ENCODE measurements at regions not wholly inside any gene's neighbourhood (a gene's known extent, or its start where the extent isn't known, plus 50 kb on each side); places are given as distances from the start of the nearest gene placed in this dataset.

DNA sequence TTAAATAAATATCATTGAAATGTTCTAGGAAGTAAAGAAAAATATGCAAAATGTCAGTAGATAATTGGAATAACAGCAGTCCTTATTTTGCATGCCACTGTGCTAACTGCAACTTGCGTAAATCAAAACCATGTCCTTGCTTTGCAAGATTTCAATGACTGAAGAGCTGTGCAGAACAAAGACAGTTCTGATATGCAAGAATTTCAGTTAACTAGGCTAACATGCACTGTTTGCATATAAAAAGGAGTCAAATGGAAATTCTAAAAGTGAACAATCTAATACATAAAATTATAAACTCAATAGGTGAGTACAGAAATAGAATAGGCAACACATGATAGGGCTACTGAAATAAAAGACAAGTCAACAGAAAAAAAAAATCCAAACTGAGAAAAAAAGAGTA, 1844.6 kb upstream of the NUDT12 start:
- H4K20me1 ChIP-seq (ENCODE audit: insufficient read depth, low read length): no peaks in the 10 kb centered on the region
- H3K4me2 ChIP-seq (ENCODE audit: low read length): no peak overlapping the region
- no peaks in the 10 kb centered on the region for H3K9me3 ChIP-seq (ENCODE audit: low read length)
- no peaks in the 10 kb centered on the region for H3K4me1 ChIP-seq (ENCODE audit: insufficient read depth, low read length, severe bottlenecking)
- no peak overlapping the region for H3K4me3 ChIP-seq (ENCODE audit: low read depth, low read length, poor library complexity, severe bottlenecking)
- no peak overlapping the region for H3K9ac ChIP-seq (ENCODE audit: low read length)
- no peaks in the 10 kb centered on the region for H3K27me3 ChIP-seq (ENCODE audit: insufficient read depth, low read length)
- no peaks in the 10 kb centered on the region for H3K79me2 ChIP-seq (ENCODE audit: insufficient read depth, low read length)
- H3F3A ChIP-seq (ENCODE audit: insufficient read depth, low read length): no peaks in the 10 kb centered on the region
- TF ChIP-seq, protein P1, sequence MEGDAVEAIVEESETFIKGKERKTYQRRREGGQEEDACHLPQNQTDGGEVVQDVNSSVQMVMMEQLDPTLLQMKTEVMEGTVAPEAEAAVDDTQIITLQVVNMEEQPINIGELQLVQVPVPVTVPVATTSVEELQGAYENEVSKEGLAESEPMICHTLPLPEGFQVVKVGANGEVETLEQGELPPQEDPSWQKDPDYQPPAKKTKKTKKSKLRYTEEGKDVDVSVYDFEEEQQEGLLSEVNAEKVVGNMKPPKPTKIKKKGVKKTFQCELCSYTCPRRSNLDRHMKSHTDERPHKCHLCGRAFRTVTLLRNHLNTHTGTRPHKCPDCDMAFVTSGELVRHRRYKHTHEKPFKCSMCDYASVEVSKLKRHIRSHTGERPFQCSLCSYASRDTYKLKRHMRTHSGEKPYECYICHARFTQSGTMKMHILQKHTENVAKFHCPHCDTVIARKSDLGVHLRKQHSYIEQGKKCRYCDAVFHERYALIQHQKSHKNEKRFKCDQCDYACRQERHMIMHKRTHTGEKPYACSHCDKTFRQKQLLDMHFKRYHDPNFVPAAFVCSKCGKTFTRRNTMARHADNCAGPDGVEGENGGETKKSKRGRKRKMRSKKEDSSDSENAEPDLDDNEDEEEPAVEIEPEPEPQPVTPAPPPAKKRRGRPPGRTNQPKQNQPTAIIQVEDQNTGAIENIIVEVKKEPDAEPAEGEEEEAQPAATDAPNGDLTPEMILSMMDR (IDR thresholded peaks at IDR 0.05; ENCODE audit: low read length): no peak
- no peak for TF ChIP-seq EZH2 (IDR thresholded peaks at IDR 0.05; ENCODE audit: borderline replicate concordance, low read length)
- no peak overlapping the region for H2AFZ ChIP-seq (ENCODE audit: low read length)
- H3K36me3 ChIP-seq (ENCODE audit: insufficient read depth, low read length): no peaks in the 10 kb centered on the region
- no peak overlapping the region for H3K27ac ChIP-seq (ENCODE audit: low read depth, low read length, poor library complexity, severe bottlenecking)
- H3K9me2 ChIP-seq (ENCODE audit: low read depth, low read length): no peaks in the 10 kb centered on the region; the same call in 1 of the 2 replicates

DNA sequence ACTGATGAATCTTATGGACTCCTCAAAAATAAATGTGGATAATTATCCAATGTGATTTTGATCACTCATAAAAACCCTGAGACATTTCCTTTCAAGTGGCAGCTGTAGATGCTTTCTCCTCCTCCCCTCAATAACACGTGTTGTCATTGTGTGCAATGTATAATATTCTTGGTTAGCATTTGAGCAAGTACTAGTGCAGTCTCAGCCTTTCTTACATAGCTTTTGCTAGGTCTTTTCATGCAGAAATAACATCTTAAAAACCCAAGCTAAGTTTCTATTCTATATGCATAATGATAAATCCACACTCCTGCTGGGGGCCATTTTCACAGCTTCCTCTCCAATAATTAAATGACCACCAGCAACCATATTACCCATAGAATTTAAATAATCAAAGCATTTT, 1835.2 kb upstream of the NUDT12 start:
- H3K9ac ChIP-seq (ENCODE audit: low read length): no peak overlapping the region
- H3K27ac ChIP-seq (ENCODE audit: low read depth, low read length, poor library complexity, severe bottlenecking): no peak overlapping the region
- H3K9me2 ChIP-seq (ENCODE audit: low read depth, low read length): no peaks in the 10 kb centered on the region
- no peaks in the 10 kb centered on the region for H3K36me3 ChIP-seq (ENCODE audit: insufficient read depth, low read length)
- no peak overlapping the region for H3K4me3 ChIP-seq (ENCODE audit: low read depth, low read length, poor library complexity, severe bottlenecking)
- no peaks in the 10 kb centered on the region for H3K27me3 ChIP-seq (ENCODE audit: insufficient read depth, low read length)
- no peaks in the 10 kb centered on the region for H4K20me1 ChIP-seq (ENCODE audit: insufficient read depth, low read length)
- no peak for TF ChIP-seq EZH2 (IDR thresholded peaks at IDR 0.05; ENCODE audit: borderline replicate concordance, low read length)
- TF ChIP-seq, protein P1 (IDR thresholded peaks at IDR 0.05; ENCODE audit: low read length): no peak
- H3K4me2 ChIP-seq (ENCODE audit: low read length): no peak overlapping the region
- H3F3A ChIP-seq (ENCODE audit: insufficient read depth, low read length): no peaks in the 10 kb centered on the region
- no peaks in the 10 kb centered on the region for H3K9me3 ChIP-seq (ENCODE audit: low read length)
- no peaks in the 10 kb centered on the region for H3K79me2 ChIP-seq (ENCODE audit: insufficient read depth, low read length)
- no peaks in the 10 kb centered on the region for H3K4me1 ChIP-seq (ENCODE audit: insufficient read depth, low read length, severe bottlenecking)
- no peak overlapping the region for H2AFZ ChIP-seq (ENCODE audit: low read length)

DNA sequence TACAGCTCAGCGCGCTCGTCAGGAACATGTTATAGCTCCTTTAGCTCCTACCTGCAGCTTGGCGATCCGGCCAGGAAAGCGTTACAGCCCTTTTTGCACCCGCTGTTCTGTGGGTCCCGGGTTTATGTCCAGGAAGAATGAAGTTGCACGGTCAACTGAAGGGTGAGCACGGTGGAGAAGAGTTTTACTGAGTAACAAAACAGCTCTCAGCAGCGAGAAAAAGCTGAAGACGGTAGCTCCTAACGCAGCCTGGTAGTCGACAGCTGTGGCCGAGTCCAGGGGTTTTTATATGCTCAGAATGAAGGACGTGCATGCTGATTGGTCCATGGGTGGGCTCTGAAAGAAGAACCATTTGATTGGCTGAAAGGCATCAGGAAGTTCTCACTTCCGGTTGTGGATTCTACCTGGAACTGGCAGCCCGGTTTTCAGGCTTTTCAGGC, 1830.1 kb upstream of the NUDT12 start:
- H3K79me2 ChIP-seq (ENCODE audit: insufficient read depth, low read length): no peaks in the 10 kb centered on the region
- H3K27me3 ChIP-seq (ENCODE audit: insufficient read depth, low read length): no peaks in the 10 kb centered on the region
- H3K4me3 ChIP-seq (ENCODE audit: low read depth, low read length, poor library complexity, severe bottlenecking): no peak overlapping the region
- H3K9ac ChIP-seq (ENCODE audit: low read length): no peak overlapping the region
- no peak overlapping the region for H3K4me2 ChIP-seq (ENCODE audit: low read length)
- TF ChIP-seq, protein P1 (IDR thresholded peaks at IDR 0.05; ENCODE audit: low read length): no peak
- no peak for TF ChIP-seq EZH2 (IDR thresholded peaks at IDR 0.05; ENCODE audit: borderline replicate concordance, low read length)
- no peak overlapping the region for H2AFZ ChIP-seq (ENCODE audit: low read length)
- H3K9me3 ChIP-seq (ENCODE audit: low read length): no peaks in the 10 kb centered on the region
- no peaks in the 10 kb centered on the region for H4K20me1 ChIP-seq (ENCODE audit: insufficient read depth, low read length)
- H3K27ac ChIP-seq (ENCODE audit: low read depth, low read length, poor library complexity, severe bottlenecking): no peak overlapping the region
- no peaks in the 10 kb centered on the region for H3K4me1 ChIP-seq (ENCODE audit: insufficient read depth, low read length, severe bottlenecking)
- peaks cover 3% of the 10 kb centered on the region; the same call in 1 of the 2 replicates for H3K9me2 ChIP-seq (ENCODE audit: low read depth, low read length)
- H3K36me3 ChIP-seq (ENCODE audit: insufficient read depth, low read length): no peaks in the 10 kb centered on the region
- H3F3A ChIP-seq (ENCODE audit: insufficient read depth, low read length): no peaks in the 10 kb centered on the region
